GM23338 (cell line): ENCODE measurements at regions not wholly inside any gene's neighbourhood (a gene's known extent, or its start where the extent isn't known, plus 50 kb on each side); places are given as distances from the start of the nearest gene placed in this dataset.
A peak's percentile ranks its signal among the peaks of the same experiment; 100 is the strongest.

Experiments used
- ATAC-seq: fragments of 200-7000 bp; cut with Tn5 transposase; 3 replicates; pipeline ENCODE4 v1.9.1; 2020
- DNase-seq: peaks from one replicate; pipeline ENCODE4 v3.0.0-alpha.2; 2015; ENCODE audit warnings: low spot score
- H2AFZ ChIP-seq: fragments of 200-600 bp; sonication (generic); 2 replicates; pipeline ENCODE4 v1.8.0; 2016; ENCODE audit warnings: antibody characterized with exemption, mild to moderate bottlenecking, moderate library complexity
- H3F3A ChIP-seq: fragments of 200-600 bp; sonication (generic); replicated peaks from 2 replicates; pipeline ENCODE4 v1.8.0; 2017; ENCODE audit warnings: antibody characterized with exemption, mixed run types, low read depth
- H3K27ac ChIP-seq: fragments of 200-600 bp; sonication (generic); 2 replicates; pipeline ENCODE4 v1.6.1; 2016; ENCODE audit warnings: low read depth
- H3K27me3 ChIP-seq: fragments of 200-600 bp; sonication (generic); 2 replicates; pipeline ENCODE4 v1.8.0; 2016; ENCODE audit warnings: mild to moderate bottlenecking, mixed run types, moderate library complexity; ENCODE audit not compliant: insufficient read depth
- H3K36me3 ChIP-seq: fragments of 200-600 bp; sonication (generic); 2 replicates; pipeline ENCODE4 v1.8.0; 2016; ENCODE audit warnings: mild to moderate bottlenecking; ENCODE audit not compliant: insufficient read depth
- H3K4me1 ChIP-seq: fragments of 200-600 bp; sonication (generic); 2 replicates; pipeline ENCODE4 v1.8.0; 2016; ENCODE audit warnings: mild to moderate bottlenecking, moderate library complexity; ENCODE audit not compliant: insufficient read depth
- H3K4me2 ChIP-seq: fragments of 200-600 bp; sonication (generic); 2 replicates; pipeline ENCODE4 v1.7.1; 2017; ENCODE audit warnings: mixed run types
- H3K4me3 ChIP-seq: fragments of 200-600 bp; sonication (generic); 2 replicates; pipeline ENCODE4 v1.6.1; 2016; ENCODE audit warnings: mixed run types
- H3K79me2 ChIP-seq: fragments of 200-600 bp; sonication (generic); replicated peaks from 2 replicates; pipeline ENCODE4 v1.8.0; 2017; ENCODE audit warnings: mild to moderate bottlenecking; ENCODE audit not compliant: insufficient read depth
- H3K9me2 ChIP-seq: fragments of 200-600 bp; sonication (generic); 2 replicates; pipeline ENCODE4 v1.8.0; 2017; ENCODE audit not compliant: insufficient read depth
- H4K20me1 ChIP-seq: fragments of 200-600 bp; sonication (generic); replicated peaks from 2 replicates; pipeline ENCODE4 v1.8.0; 2017; ENCODE audit warnings: mild to moderate bottlenecking; ENCODE audit not compliant: insufficient read depth
- H3K27ac Mint-ChIP-seq: 2 replicates; pipeline ENCODE4 v1.8.0; 2020; ENCODE audit warnings: inconsistent platforms, mild to moderate bottlenecking, moderate library complexity, mixed read lengths
- H3K27me3 Mint-ChIP-seq: 3 replicates; pipeline ENCODE4 v1.8.0; 2022; ENCODE audit warnings: low read depth, mild to moderate bottlenecking, moderate library complexity, mixed read lengths, inconsistent platforms; ENCODE audit not compliant: insufficient read depth, poor library complexity
- H3K36me3 Mint-ChIP-seq: 3 replicates; pipeline ENCODE4 v1.8.0; 2021; ENCODE audit warnings: low read depth, mild to moderate bottlenecking, inconsistent platforms, moderate library complexity, mixed read lengths
- H3K4me1 Mint-ChIP-seq: 3 replicates; pipeline ENCODE4 v1.8.0; 2020; ENCODE audit warnings: mild to moderate bottlenecking, inconsistent platforms, mixed read lengths
- H3K4me3 Mint-ChIP-seq: 3 replicates; pipeline ENCODE4 v1.8.0; 2021; ENCODE audit warnings: moderate library complexity, mild to moderate bottlenecking, inconsistent platforms, mixed read lengths
- H3K9me3 Mint-ChIP-seq: 3 replicates; pipeline ENCODE4 v1.8.0; 2020; ENCODE audit warnings: moderate library complexity, mild to moderate bottlenecking, inconsistent platforms, mixed read lengths
- CREB1 ChIP-seq: fragments of 250-450 bp; sonication (Bioruptor Pico); IDR thresholded peaks from 2 replicates; pipeline ENCODE4 v1.5.0; 2020; ENCODE audit warnings: low read depth, mild to moderate bottlenecking, moderate library complexity
- CTCF ChIP-seq, 2 experiments: fragments of 200-600 bp in 1 of 2; sonication (generic) in 1 of 2; conservative IDR thresholded peaks; 2 replicates each; pipeline versions ENCODE4 v1.5.1 to v1.6.1; 2016 to 2017; ENCODE audit warnings: antibody characterized with exemption in 2 of 2, low read depth in 2 of 2, mild to moderate bottlenecking in 2 of 2, moderate library complexity in 1 of 2
- ETS1 ChIP-seq: IDR thresholded peaks from 2 replicates; pipeline ENCODE4 v1.6.1; 2016; ENCODE audit warnings: antibody characterized with exemption
- EZH2 ChIP-seq: fragments of 200-600 bp; sonication (generic); IDR thresholded peaks from one replicate; pipeline ENCODE4 v1.8.0; 2017; ENCODE audit warnings: antibody characterized with exemption, mild to moderate bottlenecking, low read depth; ENCODE audit not compliant: unreplicated experiment
- EZH2phosphoT487 ChIP-seq: fragments of 200-600 bp; sonication (generic); IDR thresholded peaks from one replicate; pipeline ENCODE4 v1.8.1; 2018; ENCODE audit warnings: antibody characterized with exemption; ENCODE audit not compliant: unreplicated experiment
- JUNB ChIP-seq: IDR thresholded peaks from one replicate; pipeline ENCODE4 v1.6.1; 2016; ENCODE audit warnings: antibody characterized with exemption; ENCODE audit not compliant: unreplicated experiment
- NANOG ChIP-seq: IDR thresholded peaks from 2 replicates; pipeline ENCODE4 v1.6.1; 2016; ENCODE audit warnings: antibody characterized with exemption, borderline replicate concordance
- POLR2AphosphoS5 ChIP-seq: IDR thresholded peaks from 2 replicates; pipeline ENCODE4 v1.6.1; 2016; ENCODE audit warnings: antibody characterized with exemption, low read depth
- REST ChIP-seq: IDR thresholded peaks from one replicate; pipeline ENCODE4 v1.6.1; 2018; ENCODE audit warnings: antibody characterized with exemption; ENCODE audit not compliant: unreplicated experiment
- STAT1 ChIP-seq: IDR thresholded peaks from one replicate; pipeline ENCODE4 v1.6.1; 2016; ENCODE audit warnings: antibody characterized with exemption; ENCODE audit not compliant: unreplicated experiment
- ZNF114 ChIP-seq: fragments of 250-450 bp; sonication (Bioruptor Pico); IDR thresholded peaks from 2 replicates; pipeline ENCODE4 v1.5.0; 2020; ENCODE audit warnings: mild to moderate bottlenecking, moderate library complexity
- ZNF331 ChIP-seq: fragments of 250-450 bp; sonication (Bioruptor Pico); IDR thresholded peaks from 2 replicates; pipeline ENCODE4 v1.5.0; 2020; ENCODE audit warnings: low read depth, mild to moderate bottlenecking, moderate library complexity
- ZNF462 ChIP-seq: fragments of 250-450 bp; sonication (Bioruptor Pico); IDR thresholded peaks from 2 replicates; pipeline ENCODE4 v1.5.0; 2020; ENCODE audit warnings: mild to moderate bottlenecking, moderate library complexity

DNA sequence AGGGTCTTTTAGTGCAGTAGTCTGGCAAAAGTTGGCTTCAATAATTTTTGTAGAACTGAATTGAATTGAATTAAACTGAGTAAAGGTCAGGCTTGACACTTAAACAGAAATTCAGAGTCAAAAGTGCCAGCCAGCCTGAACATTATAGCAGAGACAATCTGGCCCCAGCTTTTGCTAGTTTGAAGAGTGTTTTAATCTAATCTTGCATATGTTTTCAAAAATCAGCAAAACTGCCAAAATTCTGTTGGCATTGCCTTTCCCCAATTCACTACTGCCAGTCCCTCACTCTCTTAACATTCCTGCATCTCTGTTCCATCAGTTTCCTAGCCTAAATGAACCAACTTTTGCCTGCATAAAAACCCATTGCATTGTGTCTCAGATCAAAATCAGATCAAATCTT lies 403.8 kb downstream of the NUF2 start:
- Histone ChIP-seq H3K4me3 (no peak overlapping the region), H4K20me1 (no peaks in the 10 kb centered on the region), H3K9me2 (peaks cover 7% of the 10 kb centered on the region; the same call in 1 of the 2 replicates), H3K79me2 (no peaks in the 10 kb centered on the region), H3F3A (no peaks in the 10 kb centered on the region), H3K27ac (no peak overlapping the region), H3K4me1 (no peaks in the 10 kb centered on the region), H3K4me2 (no peak overlapping the region), H2AFZ (peak overlapping the region; percentile 1; the same call in 1 of the 2 replicates), H3K27me3 (no peaks in the 10 kb centered on the region), H3K36me3 (no peaks in the 10 kb centered on the region)
- no peak overlapping the region for H3K4me3 Mint-ChIP-seq
- peaks cover 6% of the 10 kb centered on the region; the same call in 2 of the 3 replicates for H3K9me3 Mint-ChIP-seq
- DNase-seq (no peak), ATAC-seq (no peak)
- peaks cover 5% of the 10 kb centered on the region for H3K27me3 Mint-ChIP-seq
- no peak for TF ChIP-seq CREB1 (CRISPR knock-in tag)
- no peak for TF ChIP-seq NANOG
- no peak for TF ChIP-seq STAT1
- no peak for TF ChIP-seq POLR2AphosphoS5
- TF ChIP-seq REST = no peak
- TF ChIP-seq ZNF114 = no peak
- TF ChIP-seq EZH2 = no peak
- TF ChIP-seq ZNF331 (CRISPR knock-in tag) = no peak
- TF ChIP-seq JUNB = no peak
- TF ChIP-seq EZH2phosphoT487 = no peak
- no peak for TF ChIP-seq ZNF462 (CRISPR knock-in tag)
- TF ChIP-seq ETS1 = no peak
- TF ChIP-seq CTCF (conservative IDR thresholded peaks at IDR 0.05; ENCODE audit: low read depth in 2 of 2) = no peak
- peaks cover 7% of the 10 kb centered on the region for H3K36me3 Mint-ChIP-seq
- H3K4me1 Mint-ChIP-seq = no peaks in the 10 kb centered on the region
- no peak overlapping the region for H3K27ac Mint-ChIP-seq
